HG03103 (cell line): ENCODE measurements at regions not wholly inside any gene's neighbourhood (a gene's known extent, or its start where the extent isn't known, plus 50 kb on each side); places are given as distances from the start of the nearest gene placed in this dataset.
"Not testable (repeated sequence)": the region's sequence is repeated elsewhere in the genome, so short reads cannot be mapped to it uniquely, and the experiment has no call there.

ENCODE experiments used
- ATAC-seq: cut with Tn5 transposase; IDR thresholded peaks from one replicate; pipeline ENCODE4 v1.9.1; 2021; ENCODE audit warnings: low read depth; ENCODE audit not compliant: unreplicated experiment

DNA sequence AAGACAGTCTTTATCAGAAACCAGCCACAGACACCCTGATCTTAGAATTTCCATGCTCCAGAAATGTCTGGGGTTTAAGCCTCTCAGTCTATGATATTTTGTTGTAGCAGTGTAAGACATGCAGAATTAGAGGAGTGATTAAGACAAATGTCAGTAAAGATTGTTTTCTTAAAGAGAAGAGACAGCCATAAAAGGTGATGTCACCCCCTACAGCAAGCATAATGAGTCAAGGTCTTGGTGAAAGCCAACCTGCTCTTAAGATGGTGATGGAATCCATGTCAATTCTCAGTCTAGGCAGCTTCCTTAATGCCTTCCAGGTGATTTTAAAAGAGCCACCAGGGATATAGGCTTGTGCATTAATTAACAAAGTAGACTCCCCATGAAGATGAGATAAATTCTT lies 849.9 kb upstream of the EPHA7 start:
- no peak for ATAC-seq

- ATAC-seq, result no peak
Observed at GRCh38 chr6:94260765-94261164, 841.4 kb upstream of the EPHA7 start.

DNA sequence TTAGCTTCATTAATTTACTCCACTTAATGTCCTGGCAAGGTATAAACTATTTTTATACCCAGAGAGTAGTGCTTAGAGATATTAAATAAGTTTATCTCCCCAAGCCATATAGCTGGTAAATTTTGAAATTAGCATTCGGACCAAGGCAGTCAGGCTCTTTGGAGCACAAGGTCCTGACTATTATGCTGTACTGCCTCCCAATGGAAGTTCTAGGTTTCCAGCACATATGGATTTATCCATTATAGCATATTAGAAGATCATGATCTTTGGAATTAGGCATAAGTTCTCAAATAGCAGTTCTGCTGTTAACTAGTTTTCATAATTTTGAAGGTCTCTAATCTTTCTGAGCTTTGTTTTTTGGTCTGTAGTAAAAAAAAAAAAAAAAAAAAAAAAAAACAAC lies 835.3 kb upstream of the EPHA7 start:
- no peak for ATAC-seq

GRCh38 chr6:94251878-94252277 lies 832.5 kb upstream of the EPHA7 start:
- no peak for ATAC-seq

DNA sequence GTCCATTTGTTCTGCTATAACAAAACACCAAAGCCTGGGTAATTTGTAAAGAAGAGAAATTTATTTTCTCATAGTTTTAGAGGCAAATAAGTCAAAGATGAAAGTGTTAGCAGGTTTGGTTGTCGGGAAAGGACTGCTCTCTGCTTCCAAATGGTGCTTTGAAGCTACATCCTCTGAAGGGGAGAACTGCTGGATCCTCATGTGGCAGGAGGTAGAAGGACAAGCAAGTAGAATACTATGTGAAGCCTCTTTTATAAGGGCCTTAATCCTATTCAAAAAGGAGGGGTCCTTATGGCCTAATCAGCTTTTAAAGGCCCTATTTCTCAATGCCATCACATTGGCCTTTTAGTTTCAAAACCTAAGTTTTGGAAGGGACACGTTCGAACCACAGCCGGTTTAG lies 826.0 kb upstream of the EPHA7 start:
- no peak for ATAC-seq

GRCh38 chr6:94238868-94239267 lies 819.5 kb upstream of the EPHA7 start:
- no peak for ATAC-seq

DNA sequence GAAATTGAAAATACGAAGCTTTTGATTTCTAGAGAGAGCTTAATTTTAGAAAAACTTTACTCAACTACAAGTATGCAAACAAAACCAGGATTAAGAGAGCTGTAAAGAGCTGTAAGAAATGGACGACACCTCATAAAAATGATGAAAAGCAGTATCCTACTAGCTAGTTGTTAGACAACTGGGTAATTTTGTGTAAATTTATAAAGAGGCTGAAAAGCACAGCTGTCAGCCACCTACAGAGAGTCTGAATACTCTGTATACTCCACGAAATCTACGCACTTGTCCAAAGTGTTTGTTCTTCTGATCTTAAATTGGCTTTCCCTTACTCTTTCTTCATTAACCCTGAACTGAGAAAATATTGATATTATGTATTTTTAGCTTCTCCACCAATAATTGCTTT lies 808.4 kb upstream of the EPHA7 start:
- ATAC-seq, result no peak

GRCh38 chr6:94217836-94218235 lies 798.5 kb upstream of the EPHA7 start:
- no peak for ATAC-seq

- no peak for ATAC-seq
Observed at GRCh38 chr6:94215552-94215951, 796.2 kb upstream of the EPHA7 start.

- ATAC-seq, result no peak
Observed at GRCh38 chr6:94213226-94213625, 793.9 kb upstream of the EPHA7 start.

DNA sequence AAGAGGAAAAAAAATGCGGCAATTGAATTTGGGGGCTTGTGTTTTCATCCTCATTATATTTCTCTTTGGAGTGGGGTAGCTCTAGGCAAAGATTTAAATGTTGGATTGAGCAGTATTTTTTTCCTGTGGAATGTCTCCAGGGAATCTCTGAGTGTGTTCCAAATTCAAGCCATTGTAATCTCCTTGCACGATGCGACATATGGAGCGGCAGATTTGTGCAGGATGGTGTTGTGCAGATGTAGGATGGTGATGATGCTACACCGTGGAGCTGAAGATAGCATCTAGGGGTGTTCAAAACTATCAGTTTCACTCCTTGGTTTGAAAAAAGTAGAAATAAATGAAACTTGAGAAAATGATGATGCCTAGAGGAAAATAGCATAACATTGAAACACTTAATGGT lies 777.5 kb upstream of the EPHA7 start:
- ATAC-seq, result no peak

- ATAC-seq, result no peak
Observed at GRCh38 chr6:94190030-94190429, 770.7 kb upstream of the EPHA7 start.

- ATAC-seq, result no peak
Observed at GRCh38 chr6:94184666-94185464, 765.5 kb upstream of the EPHA7 start.

- no peak for ATAC-seq
Observed at GRCh38 chr6:94177429-94177828, 758.1 kb upstream of the EPHA7 start.

- ATAC-seq, result no peak
Observed at GRCh38 chr6:94175465-94175864, 756.1 kb upstream of the EPHA7 start.

DNA sequence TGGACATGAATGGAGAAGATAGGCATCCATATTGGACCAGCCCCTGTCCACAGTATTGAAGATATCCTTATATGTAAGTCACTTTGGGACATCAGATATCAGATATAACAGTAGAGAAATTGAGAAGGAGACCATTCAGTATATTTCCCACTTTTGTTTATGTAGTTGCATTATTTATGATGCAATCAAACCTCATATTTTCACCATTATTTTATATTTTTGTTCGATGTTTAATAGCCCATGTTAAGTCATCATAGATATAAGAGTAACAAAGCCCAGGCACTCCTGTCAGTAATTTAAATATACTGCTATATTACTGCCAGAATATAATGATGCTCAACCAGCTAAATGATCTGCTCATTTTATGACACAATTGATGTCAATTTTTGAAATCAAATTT lies 744.5 kb upstream of the EPHA7 start:
- ATAC-seq, result no peak

DNA sequence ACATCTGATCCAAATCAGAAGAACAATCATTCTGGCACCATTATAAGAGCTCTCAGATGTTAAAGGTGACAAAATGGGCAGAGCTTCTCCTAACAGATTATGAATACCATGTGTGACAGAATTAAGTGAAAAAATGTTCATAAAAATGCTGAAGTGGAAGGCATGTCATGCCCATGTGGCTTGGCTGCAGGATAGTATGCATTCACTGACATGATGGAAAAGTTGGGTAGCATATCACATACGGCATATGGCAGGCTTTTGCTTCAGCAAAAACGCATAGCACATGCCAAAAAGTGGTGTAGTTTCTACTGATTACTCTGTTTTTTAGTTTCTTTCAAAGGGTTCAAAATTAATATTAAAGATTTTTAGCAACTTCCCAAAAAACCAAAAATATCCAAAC lies 731.5 kb upstream of the EPHA7 start:
- ATAC-seq, result no peak

GRCh38 chr6:94144807-94145206 lies 725.4 kb upstream of the EPHA7 start:
- ATAC-seq, result no peak

- not testable (repeated sequence) for ATAC-seq
Observed at GRCh38 chr6:94137178-94137577, 717.8 kb upstream of the EPHA7 start.

GRCh38 chr6:94133106-94133505 lies 713.7 kb upstream of the EPHA7 start:
- no peak for ATAC-seq

DNA sequence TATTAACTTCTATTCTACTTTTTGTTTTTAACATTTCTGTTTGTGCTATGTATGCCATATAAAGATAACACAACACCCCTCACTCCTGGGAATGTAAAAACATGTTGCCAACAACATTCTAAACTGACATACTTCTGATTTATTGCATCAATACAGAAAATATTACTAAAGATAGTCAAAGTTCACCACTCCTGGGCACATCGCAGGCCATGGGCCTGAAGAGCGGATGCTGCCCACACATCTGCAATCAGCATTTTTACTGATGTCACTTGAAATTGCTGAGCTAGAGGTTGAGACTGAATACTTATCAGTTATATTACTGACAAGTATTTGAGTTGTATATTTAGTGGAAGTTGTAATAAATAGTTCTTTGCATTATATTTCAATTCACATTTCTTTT lies 711.9 kb upstream of the EPHA7 start:
- no peak for ATAC-seq

GRCh38 chr6:94130478-94130877 lies 711.1 kb upstream of the EPHA7 start:
- no peak for ATAC-seq

DNA sequence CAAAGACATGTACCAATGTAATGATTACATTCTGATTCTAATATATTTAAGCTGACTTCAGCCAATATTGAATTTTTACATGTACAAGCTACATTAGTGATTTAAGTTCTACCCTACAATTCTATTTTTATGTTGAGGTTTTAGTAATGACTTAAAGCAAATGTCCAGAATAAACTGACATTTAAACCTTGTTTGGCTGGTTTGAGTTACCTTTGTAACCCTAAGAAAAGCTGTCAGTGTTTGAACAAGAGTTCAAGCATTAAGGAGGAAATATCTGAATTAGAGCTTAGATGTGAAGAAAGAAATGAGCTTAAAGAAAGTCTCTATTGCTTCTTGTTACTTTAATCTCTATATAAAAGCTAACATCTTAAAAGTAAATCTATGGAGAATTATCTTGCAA lies 710.6 kb upstream of the EPHA7 start:
- ATAC-seq, result no peak
